ENCODE measurements at regions not wholly inside any gene's neighbourhood (a gene's known extent, or its start where the extent isn't known, plus 50 kb on each side); places are given as distances from the start of the nearest gene placed in this dataset.

DNA sequence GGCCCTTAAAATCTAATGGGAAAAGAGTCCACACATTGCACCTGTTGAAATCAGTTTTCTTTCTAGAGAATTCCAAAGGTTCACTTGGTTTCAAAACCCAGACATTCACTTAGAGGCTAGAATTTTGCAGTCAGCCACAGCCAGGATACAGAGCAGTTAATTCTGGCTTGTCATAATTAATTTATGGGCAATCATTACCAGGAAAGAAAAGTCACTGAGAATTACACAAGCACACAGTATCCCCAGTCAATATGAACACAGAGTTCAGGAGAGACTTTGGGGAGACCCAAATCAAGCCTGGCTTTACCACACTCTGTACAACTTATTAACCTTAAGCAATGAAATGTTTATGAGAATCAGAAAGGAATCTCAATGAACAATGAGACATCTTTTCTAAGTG lies 224.3 kb upstream of the SOX21 start:
- no peak for TF ChIP-seq POLR2A (IDR thresholded peaks at IDR 0.05)
- TF ChIP-seq CTCF (IDR thresholded peaks at IDR 0.05): no peak
